ENCODE measurements at regions not wholly inside any gene's neighbourhood (a gene's known extent, or its start where the extent isn't known, plus 50 kb on each side); places are given as distances from the start of the nearest gene placed in this dataset.

DNA sequence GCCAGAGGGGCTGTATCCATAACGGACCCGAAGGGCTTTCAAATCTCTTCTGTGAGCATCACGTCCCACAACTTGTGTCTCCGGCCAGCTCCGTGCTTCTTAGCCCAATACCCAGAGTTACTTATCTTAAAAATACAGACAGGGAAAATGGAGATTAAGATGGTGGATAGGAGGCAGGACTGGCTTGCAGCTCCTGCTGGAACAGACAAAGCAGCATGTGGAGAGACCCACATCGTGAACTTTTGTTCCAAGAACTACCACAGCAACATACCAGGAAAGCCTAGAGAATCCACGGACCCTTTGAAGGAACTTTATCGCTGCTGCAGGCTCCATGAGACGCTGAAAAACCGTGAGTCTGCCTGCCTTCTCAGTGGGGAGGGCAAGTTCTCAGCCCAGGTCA, 113.7 kb downstream of the RNASET2 start:
- no peak for DNase-seq (ENCODE audit: low read depth)

- DNase-seq (ENCODE audit: low read depth), result no peak
Observed at GRCh38 chr6:166841216-166841615, 115.1 kb downstream of the RNASET2 start.

DNA sequence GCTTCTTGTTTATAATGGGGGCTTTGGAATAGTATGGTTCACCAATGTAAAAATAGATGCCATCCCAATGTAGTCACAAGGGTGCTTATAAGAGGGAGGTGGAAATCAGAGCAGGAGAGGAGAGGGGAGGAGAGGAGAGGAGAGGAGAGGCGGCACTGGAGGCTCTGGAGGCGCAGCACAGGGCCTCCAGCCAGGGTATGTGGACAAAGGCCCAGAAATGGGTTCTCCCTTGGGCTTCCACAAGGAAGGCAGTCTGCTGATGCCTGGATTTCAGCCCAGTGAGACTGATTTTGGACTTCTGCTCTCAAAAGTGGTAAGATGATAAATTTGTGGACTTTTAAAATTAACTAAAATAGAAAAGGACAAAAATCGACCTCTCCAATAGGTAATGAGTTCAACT, 116.8 kb downstream of the RNASET2 start:
- DNase-seq (ENCODE audit: low read depth), result no peak

GRCh38 chr6:166838987-166839386, 117.4 kb downstream of the RNASET2 start:
- no peak for DNase-seq (ENCODE audit: low read depth)

- no peak for DNase-seq (ENCODE audit: low read depth)
Observed at GRCh38 chr6:166836785-166837718, 119.3 kb downstream of the RNASET2 start.

GRCh38 chr6:166834049-166834448, 122.3 kb downstream of the RNASET2 start:
- no peak for DNase-seq (ENCODE audit: low read depth)

GRCh38 chr6:166830891-166831363, 125.4 kb downstream of the RNASET2 start:
- DNase-seq (ENCODE audit: low read depth), result no peak

DNA sequence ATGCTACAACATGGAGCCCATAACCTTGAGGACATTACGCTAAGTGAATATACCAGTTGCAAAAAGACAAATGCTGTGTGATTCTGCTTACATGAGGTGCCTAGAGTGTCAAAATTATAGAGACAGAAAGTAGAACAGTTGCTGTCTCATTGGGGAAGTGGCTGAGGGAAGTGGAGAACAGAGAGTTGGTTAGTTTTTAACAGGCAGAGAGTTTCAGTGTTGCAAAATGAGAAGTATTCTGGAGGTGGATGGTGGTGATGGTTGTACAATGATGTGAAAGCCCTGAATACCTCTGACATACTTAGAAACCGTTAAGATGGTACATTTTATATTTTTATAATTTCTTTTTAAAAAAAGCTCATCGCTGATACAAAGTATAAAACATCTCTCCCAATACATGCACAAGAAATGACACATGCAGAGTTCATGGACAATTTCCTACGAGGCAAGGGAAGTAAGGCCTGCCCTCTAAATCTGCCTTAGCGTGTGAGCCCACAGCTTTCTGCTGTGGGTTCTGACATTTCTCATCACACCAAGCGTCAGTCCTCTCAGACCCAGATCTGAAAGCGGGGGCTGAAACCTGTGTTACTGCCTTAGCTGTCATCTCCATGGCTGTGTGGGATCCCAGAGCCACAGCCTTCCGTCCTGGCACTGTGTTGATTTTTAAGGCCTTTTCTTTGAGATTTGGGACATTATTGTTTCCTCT, 126.0 kb downstream of the RNASET2 start:
- no peak for DNase-seq (ENCODE audit: low read depth)

DNA sequence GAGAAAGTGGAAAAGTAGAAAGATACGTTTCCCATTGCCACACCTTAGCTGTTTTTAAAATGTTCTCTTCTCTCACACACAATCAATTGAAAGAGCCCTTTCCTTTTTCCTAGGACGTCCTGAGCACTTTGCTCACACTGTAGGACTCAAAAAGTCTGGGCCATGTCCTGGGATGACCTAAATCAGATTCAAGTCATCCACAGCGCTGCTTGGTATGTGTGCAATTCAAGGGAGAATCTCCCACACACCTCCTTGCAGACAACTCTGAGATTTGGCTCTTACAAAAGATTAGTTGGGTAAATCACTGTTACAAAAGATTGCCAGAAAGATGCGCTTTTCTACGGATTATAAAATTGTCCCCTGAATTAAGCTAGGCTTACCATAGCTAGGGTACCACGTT, 130.1 kb downstream of the RNASET2 start:
- no peak for DNase-seq (ENCODE audit: low read depth)

DNA sequence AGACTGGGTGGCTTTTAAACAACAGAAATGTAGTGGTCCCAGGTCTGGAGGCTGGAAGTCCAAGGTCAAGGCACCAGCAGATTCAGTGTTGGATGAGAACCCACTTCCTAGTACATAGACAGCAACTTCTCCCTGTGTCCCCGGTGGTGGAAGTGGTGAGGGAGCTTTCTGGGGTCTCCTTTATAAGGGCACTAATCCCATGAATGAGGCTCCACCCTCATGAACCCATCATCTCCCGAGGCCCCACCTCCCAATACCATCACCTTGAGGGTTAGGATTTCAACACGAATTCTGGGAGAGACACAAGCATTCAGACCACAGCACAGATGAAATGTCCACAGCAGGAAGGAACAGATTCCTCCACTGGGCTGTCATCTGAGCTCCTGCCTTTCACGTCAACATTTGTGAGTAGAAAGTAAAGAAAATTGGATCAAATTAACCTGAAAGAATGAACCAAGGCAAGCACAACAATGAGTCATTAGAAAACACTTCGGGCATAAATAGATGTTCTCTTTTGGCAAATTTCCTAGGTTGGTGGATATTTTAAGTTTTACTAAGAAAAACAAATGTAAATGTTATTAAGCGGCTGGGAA, 130.7 kb downstream of the RNASET2 start:
- DNase-seq (ENCODE audit: low read depth), result no peak

- no peak for DNase-seq (ENCODE audit: low read depth)
Observed at GRCh38 chr6:166824880-166825250, 131.5 kb downstream of the RNASET2 start.

DNA sequence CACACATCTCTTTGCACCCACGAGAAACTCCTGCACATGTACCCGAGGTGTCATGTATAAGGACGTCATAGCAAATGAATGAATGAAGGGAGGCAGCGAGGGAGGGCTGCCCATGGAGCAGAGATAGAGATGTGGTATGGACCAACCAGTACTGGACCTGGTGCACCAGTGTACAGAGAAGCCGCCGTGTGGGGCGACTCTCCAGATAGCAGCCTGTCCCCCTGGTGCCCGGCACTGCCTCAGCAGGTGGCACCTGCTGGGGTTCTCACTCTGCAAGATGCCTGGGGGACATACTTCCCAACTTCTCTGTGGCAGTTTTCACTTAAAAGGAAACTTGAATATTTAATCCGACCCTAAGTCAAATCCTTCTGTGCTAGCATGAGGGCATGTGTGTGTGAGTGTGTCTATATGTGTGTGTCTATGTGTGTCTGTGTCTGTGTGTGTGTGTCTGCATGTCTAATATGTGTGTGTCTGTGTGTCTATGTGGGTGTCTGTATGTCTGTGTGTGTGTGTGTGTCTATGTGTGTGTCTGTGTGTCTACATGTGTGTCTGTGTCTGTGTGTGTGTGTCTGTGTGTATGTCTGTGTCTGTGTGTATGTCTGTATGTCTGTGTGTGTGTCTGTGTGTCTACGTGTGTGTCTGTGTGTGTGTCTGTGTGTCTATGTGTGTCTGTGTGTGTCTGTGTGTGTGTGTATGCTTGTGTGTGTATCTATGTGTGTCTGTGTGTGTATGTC, 132.0 kb downstream of the RNASET2 start:
- no peak for DNase-seq (ENCODE audit: low read depth)

DNA sequence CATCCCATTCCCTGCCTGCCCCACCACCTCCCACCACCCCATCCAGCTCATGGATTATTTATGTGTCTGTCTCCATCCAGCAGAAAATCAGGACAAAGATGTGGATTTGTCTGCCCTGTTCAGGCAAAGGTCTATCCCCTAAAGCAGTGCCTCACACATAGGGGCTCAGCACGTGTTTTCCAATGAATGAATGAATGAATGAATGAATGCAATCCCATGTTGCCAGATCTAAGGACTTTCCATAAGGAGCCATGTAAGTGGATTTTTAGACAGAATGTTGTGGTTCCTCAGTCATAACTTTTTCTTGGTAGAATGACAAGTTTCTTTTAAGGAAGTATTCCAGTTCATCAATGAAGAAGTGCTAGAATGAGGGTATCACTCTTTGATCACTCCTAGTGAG, 133.7 kb downstream of the RNASET2 start:
- no peak for DNase-seq (ENCODE audit: low read depth)

DNA sequence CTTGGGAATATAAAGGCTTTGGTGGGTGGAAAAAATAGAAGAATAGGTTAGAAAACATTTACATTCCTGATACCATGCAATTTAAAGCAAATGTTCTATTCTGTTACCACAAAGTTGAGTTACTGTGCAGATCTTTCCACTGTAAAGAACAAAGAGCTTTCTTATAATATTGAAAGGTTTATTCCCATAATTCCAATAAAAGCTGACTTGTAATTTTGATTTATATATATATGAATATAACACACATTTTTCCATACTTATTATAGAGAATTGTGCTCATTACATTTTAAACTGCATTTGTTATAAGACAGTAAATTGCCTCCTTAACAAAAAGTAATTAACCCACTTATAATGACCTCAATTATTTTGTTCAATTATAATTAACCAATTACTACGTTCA, 135.9 kb downstream of the RNASET2 start:
- DNase-seq (ENCODE audit: low read depth), result no peak

DNA sequence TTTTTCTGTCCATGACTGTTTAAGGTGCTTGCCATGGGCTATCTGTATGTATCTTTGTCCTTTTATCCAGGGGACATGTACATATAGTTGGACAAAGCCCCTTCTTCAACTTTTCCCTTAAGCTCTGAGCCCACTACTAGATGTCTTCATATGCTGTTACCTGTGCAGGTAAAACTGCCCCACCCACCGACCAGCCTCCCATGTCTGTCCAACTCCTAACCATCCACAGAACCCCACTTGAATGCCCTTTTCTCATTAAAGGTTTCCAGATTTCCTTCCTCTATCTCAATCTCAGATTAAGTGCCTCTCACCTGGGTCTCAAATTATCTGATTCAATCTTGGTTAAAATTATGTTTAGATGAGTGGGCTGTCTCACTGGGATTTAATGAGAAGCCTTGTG, 136.3 kb downstream of the RNASET2 start:
- no peak for DNase-seq (ENCODE audit: low read depth)

GRCh38 chr6:166815629-166816028, 140.7 kb downstream of the RNASET2 start:
- DNase-seq (ENCODE audit: low read depth), result no peak

DNA sequence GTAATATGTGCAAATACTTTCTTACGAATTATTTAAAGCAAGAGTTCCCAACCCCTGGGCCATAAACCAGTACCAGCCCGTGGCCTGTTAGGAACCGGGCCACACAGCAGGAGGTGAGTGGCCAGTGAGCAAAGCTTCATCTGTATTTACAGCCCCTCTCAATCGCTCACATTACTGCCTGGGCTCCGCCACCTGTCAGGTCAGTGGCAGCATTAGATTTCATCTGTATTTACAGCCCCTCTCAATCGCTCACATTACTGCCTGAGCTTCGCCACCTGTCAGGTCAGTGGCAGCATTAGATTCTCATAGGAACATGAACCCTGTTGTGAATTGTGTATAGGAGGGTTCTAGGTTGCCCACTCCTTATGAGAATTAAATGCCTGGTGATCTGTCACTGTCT, 142.0 kb downstream of the RNASET2 start:
- no peak for DNase-seq (ENCODE audit: low read depth)

GRCh38 chr6:166813461-166813860, 142.9 kb downstream of the RNASET2 start:
- no peak for DNase-seq (ENCODE audit: low read depth)

- DNase-seq (ENCODE audit: low read depth), result no peak
Observed at GRCh38 chr6:166810864-166811263, 145.5 kb downstream of the RNASET2 start.

- no peak for DNase-seq (ENCODE audit: low read depth)
Observed at GRCh38 chr6:166809721-166810120, 146.6 kb downstream of the RNASET2 start.

- no peak for DNase-seq (ENCODE audit: low read depth)
Observed at GRCh38 chr6:166806962-166807757, 149.2 kb downstream of the RNASET2 start.
